ENCODE measurements at regions not wholly inside any gene's neighbourhood (a gene's known extent, or its start where the extent isn't known, plus 50 kb on each side); places are given as distances from the start of the nearest gene placed in this dataset.

- TF ChIP-seq CTCF (IDR thresholded peaks at IDR 0.05): no peak
- TF ChIP-seq POLR2A (IDR thresholded peaks at IDR 0.05): no peak
Measured at GRCh38 chr20:58592076-58592695, 58.9 kb upstream of the STX16 start.
